ENCODE measurements at regions not wholly inside any gene's neighbourhood (a gene's known extent, or its start where the extent isn't known, plus 50 kb on each side); places are given as distances from the start of the nearest gene placed in this dataset.

DNA sequence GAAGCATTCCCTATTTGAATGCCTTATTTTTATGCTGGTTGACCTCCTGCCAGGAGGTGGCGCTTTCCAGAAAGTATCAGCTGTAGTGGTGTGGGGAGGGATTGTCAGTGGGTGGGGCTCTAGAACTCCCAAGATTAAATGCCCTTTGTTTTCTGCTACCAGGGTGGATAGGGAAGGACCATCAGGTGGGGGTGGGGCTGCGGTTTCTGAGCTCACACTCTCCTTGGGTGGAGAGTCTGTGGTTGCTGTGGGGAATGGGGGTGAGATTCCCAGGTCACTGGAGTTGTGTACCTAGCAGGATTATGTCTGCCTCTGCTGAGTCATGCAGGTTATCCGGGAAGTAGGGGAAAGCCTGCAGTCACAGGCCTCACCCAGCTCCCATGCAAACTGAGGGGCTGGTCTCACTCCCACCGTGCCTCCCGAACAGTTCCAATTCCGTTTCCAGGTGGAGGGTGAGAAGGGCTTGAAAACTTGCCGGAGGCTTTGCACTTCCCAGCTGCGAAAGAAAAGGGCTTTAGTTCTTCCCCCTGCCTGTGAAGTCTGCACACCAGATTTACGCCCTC, 68.3 kb downstream of the ALG10B start:
- no peak for DNase-seq
- intact Hi-C loops (cut with DNase I), result no loop called here
- H3K27ac ChIP-seq, result no peak overlapping the region

GRCh38 chr12:38385486-38385885, 68.9 kb downstream of the ALG10B start:
- DNase-seq, result no peak
- Histone ChIP-seq H3K4me1 (no peaks in the 10 kb centered on the region), H3K9me3 (no peaks in the 10 kb centered on the region), H3K36me3 (no peaks in the 10 kb centered on the region), H3K4me3 (replicated peaks in 1 of 3) (no peak overlapping the region), H3K27ac (no peak overlapping the region), H3K27me3 (no peaks in the 10 kb centered on the region)
- WGBS, 2 donors, result 53 to 71% methylated on average over 1 of the region's 1 CpG
- TF ChIP-seq, protein P1, sequence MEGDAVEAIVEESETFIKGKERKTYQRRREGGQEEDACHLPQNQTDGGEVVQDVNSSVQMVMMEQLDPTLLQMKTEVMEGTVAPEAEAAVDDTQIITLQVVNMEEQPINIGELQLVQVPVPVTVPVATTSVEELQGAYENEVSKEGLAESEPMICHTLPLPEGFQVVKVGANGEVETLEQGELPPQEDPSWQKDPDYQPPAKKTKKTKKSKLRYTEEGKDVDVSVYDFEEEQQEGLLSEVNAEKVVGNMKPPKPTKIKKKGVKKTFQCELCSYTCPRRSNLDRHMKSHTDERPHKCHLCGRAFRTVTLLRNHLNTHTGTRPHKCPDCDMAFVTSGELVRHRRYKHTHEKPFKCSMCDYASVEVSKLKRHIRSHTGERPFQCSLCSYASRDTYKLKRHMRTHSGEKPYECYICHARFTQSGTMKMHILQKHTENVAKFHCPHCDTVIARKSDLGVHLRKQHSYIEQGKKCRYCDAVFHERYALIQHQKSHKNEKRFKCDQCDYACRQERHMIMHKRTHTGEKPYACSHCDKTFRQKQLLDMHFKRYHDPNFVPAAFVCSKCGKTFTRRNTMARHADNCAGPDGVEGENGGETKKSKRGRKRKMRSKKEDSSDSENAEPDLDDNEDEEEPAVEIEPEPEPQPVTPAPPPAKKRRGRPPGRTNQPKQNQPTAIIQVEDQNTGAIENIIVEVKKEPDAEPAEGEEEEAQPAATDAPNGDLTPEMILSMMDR (IDR thresholded peaks at IDR 0.05), result no peak
- no peak for TF ChIP-seq POLR2A (IDR thresholded peaks at IDR 0.05)
- intact Hi-C loops (cut with DNase I), result no loop called here

More for the DNA sequence above, 68.3 kb downstream of the ALG10B start:
- Histone ChIP-seq H3K4me3 (replicated peaks in 1 of 3) (no peak overlapping the region), H3K4me1 (no peaks in the 10 kb centered on the region), H3K9me3 (no peaks in the 10 kb centered on the region), H3K27me3 (no peaks in the 10 kb centered on the region), H3K36me3 (no peaks in the 10 kb centered on the region)
- 82 to 83% methylated on average over 9 of the region's 9 CpGs for WGBS, 2 donors
- TF ChIP-seq, protein P1 (IDR thresholded peaks at IDR 0.05), result no peak
- no peak for TF ChIP-seq POLR2A (IDR thresholded peaks at IDR 0.05)

DNA sequence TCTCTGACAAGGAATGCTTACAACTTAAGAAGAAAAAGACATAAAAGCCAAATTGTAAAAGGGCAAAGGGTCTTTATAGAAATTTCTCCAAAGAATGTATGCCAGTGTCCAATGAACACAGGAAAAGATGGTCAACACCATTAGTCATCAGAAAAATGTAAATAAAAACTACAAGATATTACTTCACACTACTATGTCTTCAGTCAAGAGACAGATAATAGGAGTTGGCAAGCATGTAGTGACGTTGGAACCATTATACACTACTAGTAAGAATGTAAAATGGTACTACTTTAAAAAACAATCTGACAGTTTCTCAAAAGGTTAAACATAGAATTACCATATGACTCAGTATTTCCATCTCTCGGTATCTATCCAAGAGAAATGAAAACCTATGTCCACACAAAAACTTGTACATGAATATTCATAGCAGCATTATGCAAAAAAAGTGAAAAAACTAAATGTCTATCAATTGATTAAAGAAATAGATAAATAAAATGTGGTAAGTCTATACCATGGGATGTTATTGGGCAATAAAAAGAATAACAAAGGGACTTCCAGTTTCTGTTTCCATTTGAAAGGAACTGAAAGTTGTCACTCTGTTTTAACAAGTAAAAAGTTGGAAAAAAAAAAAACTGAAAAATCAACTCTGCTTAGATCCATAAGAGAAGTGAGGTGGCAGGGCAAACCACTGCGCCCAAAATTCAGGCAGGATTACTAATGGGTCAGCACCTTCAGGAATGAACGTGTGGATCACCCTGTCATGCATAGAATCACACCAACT, 69.8 kb downstream of the ALG10B start:
- intact Hi-C loops (cut with DNase I), result no loop called here
- WGBS, 2 donors, result 74 to 75% methylated on average over 4 of the region's 4 CpGs

DNA sequence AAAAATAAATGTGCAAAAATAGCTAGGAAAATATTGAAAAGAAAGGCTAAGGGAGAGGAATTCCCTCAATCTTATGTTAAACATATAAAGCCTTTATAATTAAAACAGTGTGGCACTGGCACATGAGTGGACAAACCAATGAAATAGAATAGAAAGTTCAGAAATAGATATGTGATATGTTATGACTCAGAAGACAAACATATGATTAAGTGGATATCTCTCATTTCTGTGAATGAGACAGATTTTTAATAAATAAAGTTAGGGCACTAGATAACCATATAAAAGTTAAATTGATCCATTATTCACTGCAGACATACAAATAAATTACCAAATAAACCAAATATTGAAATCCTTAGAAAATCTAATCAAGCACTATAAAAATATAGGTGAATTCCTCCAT, 73.0 kb downstream of the ALG10B start:
- TF ChIP-seq POLR2A (IDR thresholded peaks at IDR 0.05), result no peak
- TF ChIP-seq, protein P1 (IDR thresholded peaks at IDR 0.05), result no peak

More for the DNA sequence above, 69.8 kb downstream of the ALG10B start:
- H3K36me3 ChIP-seq, result no peaks in the 10 kb centered on the region
- no peaks in the 10 kb centered on the region for H3K27me3 ChIP-seq
- H3K4me3 ChIP-seq (replicated peaks in 1 of 3), result no peak overlapping the region
- H3K9me3 ChIP-seq, result no peaks in the 10 kb centered on the region
- TF ChIP-seq POLR2A (IDR thresholded peaks at IDR 0.05), result no peak
- TF ChIP-seq, protein P1 (IDR thresholded peaks at IDR 0.05), result no peak
- H3K4me1 ChIP-seq, result no peaks in the 10 kb centered on the region
- DNase-seq, result no peak
- no peak overlapping the region for H3K27ac ChIP-seq

DNA sequence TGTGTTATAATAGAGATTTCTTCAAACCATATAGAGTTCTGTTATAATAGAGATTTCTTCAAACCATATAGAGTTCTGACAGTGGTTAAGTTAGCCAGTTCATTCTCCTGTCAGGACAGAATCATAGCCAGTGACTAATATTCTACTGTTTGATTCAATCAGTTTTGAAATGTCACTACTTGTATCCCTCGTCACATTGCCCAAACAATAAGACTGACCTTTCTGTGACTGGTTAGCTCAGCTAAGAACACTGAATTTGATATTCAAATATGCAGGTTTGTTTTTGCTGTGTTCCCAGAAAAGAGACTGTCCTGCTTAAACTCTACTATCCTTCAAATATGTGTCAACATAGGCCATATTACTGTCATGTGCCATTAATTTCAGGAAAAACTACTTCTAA, 74.4 kb downstream of the ALG10B start:
- no peak for DNase-seq
- H3K4me1 ChIP-seq, result no peaks in the 10 kb centered on the region
- H3K27me3 ChIP-seq, result no peaks in the 10 kb centered on the region
- no peak overlapping the region for H3K4me3 ChIP-seq (replicated peaks in 1 of 3)
- no peak overlapping the region for H3K27ac ChIP-seq
- H3K9me3 ChIP-seq, result no peaks in the 10 kb centered on the region
- intact Hi-C loops (cut with DNase I), result no loop called here
- TF ChIP-seq, protein P1 (IDR thresholded peaks at IDR 0.05), result no peak
- no peak for TF ChIP-seq POLR2A (IDR thresholded peaks at IDR 0.05)
- H3K36me3 ChIP-seq, result no peaks in the 10 kb centered on the region
- WGBS, 2 donors, result 60 to 84% methylated on average over 1 of the region's 1 CpG

More for the DNA sequence above, 73.0 kb downstream of the ALG10B start:
- intact Hi-C loops (cut with DNase I), result no loop called here
- Histone ChIP-seq H3K4me3 (replicated peaks in 1 of 3) (no peak overlapping the region), H3K9me3 (no peaks in the 10 kb centered on the region), H3K36me3 (no peaks in the 10 kb centered on the region), H3K27ac (no peak overlapping the region), H3K27me3 (no peaks in the 10 kb centered on the region), H3K4me1 (no peaks in the 10 kb centered on the region)
- DNase-seq, result no peak
